ENCODE measurements at regions not wholly inside any gene's neighbourhood (a gene's known extent, or its start where the extent isn't known, plus 50 kb on each side); places are given as distances from the start of the nearest gene placed in this dataset.

- no peak for TF ChIP-seq POLR2A (IDR thresholded peaks at IDR 0.05)
- no peak for TF ChIP-seq CTCF (IDR thresholded peaks at IDR 0.05)
Observed at GRCh38 chr5:14066326-14066725, 76.8 kb upstream of the TRIO start.

All from testis (tissue), 2 donors.